H9 (cell line): ENCODE measurements at regions not wholly inside any gene's neighbourhood (a gene's known extent, or its start where the extent isn't known, plus 50 kb on each side); places are given as distances from the start of the nearest gene placed in this dataset.
A peak's percentile ranks its signal among the peaks of the same experiment; 100 is the strongest.
"Not testable (repeated sequence)": the region's sequence is repeated elsewhere in the genome, so short reads cannot be mapped to it uniquely, and the experiment has no call there.

Experiments
- DNase-seq: peaks from one replicate; pipeline ENCODE4 v3.0.0-alpha.2; 2017
- H2AFZ ChIP-seq: one replicate; pipeline ENCODE4 v1.6.1; 2013; ENCODE audit warnings: mild to moderate bottlenecking, low read length, control low read depth, moderate library complexity
- H2AK5ac ChIP-seq: 2 replicates; pipeline ENCODE4 v1.6.1; 2013; ENCODE audit warnings: low read length, control low read depth, mixed read lengths; ENCODE audit not compliant: insufficient read length
- H2BK120ac ChIP-seq: one replicate; pipeline ENCODE4 v1.6.1; 2013; ENCODE audit warnings: low read depth, mild to moderate bottlenecking, low read length, control low read depth, inconsistent platforms; ENCODE audit not compliant: poor library complexity, severe bottlenecking
- H2BK12ac ChIP-seq: 2 replicates; pipeline ENCODE4 v1.6.1; 2013; ENCODE audit warnings: low read length, control low read depth, mixed read lengths, low read depth; ENCODE audit not compliant: insufficient read length
- H2BK15ac ChIP-seq: 2 replicates; pipeline ENCODE4 v1.6.1; 2013; ENCODE audit warnings: low read depth, low read length, control low read depth
- H2BK20ac ChIP-seq: one replicate; pipeline ENCODE4 v1.6.1; 2013; ENCODE audit warnings: low read depth, mild to moderate bottlenecking, low read length, control low read depth, inconsistent platforms; ENCODE audit not compliant: poor library complexity, severe bottlenecking
- H2BK5ac ChIP-seq: 2 replicates; pipeline ENCODE4 v1.6.1; 2013; ENCODE audit warnings: low read length, control low read depth, mixed read lengths; ENCODE audit not compliant: insufficient read length
- H3K14ac ChIP-seq: 2 replicates; pipeline ENCODE4 v1.6.1; 2013; ENCODE audit warnings: low read length, control low read depth; ENCODE audit not compliant: insufficient read depth
- H3K18ac ChIP-seq: 2 replicates; pipeline ENCODE4 v1.6.1; 2013; ENCODE audit warnings: low read depth, mild to moderate bottlenecking, mixed read lengths, low read length, control low read depth; ENCODE audit not compliant: insufficient read length
- H3K23ac ChIP-seq: 2 replicates; pipeline ENCODE4 v1.6.1; 2013; ENCODE audit warnings: low read length, control low read depth, mixed read lengths, low read depth; ENCODE audit not compliant: insufficient read length
- H3K23me2 ChIP-seq: 2 replicates; pipeline ENCODE4 v1.6.1; 2013; ENCODE audit warnings: low read depth, mild to moderate bottlenecking, mixed read lengths, low read length, control low read depth; ENCODE audit not compliant: insufficient read length, poor library complexity, severe bottlenecking
- H3K27ac ChIP-seq: 2 replicates; pipeline ENCODE4 v1.5.1; 2013; ENCODE audit warnings: low read length, control low read depth, mixed read lengths, low read depth; ENCODE audit not compliant: insufficient read length
- H3K27me3 ChIP-seq: 2 replicates; pipeline ENCODE4 v1.6.1; 2013; ENCODE audit warnings: low read length, control low read depth, inconsistent platforms; ENCODE audit not compliant: insufficient read depth
- H3K4ac ChIP-seq: 2 replicates; pipeline ENCODE4 v1.6.1; 2013; ENCODE audit warnings: low read depth, mild to moderate bottlenecking, control low read depth, inconsistent platforms, low read length, moderate library complexity
- H3K4me1 ChIP-seq: 2 replicates; pipeline ENCODE4 v1.6.1; 2013; ENCODE audit warnings: low read length, control low read depth, inconsistent platforms; ENCODE audit not compliant: insufficient read depth
- H3K4me2 ChIP-seq: 2 replicates; pipeline ENCODE4 v1.6.1; 2013; ENCODE audit warnings: low read length, control low read depth, mixed read lengths; ENCODE audit not compliant: insufficient read length, insufficient read depth
- H3K56ac ChIP-seq: 2 replicates; pipeline ENCODE4 v1.6.1; 2013; ENCODE audit warnings: low read depth, mild to moderate bottlenecking, mixed read lengths, low read length, control low read depth; ENCODE audit not compliant: insufficient read length
- H3K79me1 ChIP-seq: 2 replicates; pipeline ENCODE4 v1.6.1; 2013; ENCODE audit warnings: low read depth, mild to moderate bottlenecking, moderate library complexity, low read length, control low read depth, inconsistent platforms; ENCODE audit not compliant: insufficient read depth, poor library complexity, severe bottlenecking
- H3K79me2 ChIP-seq: 2 replicates; pipeline ENCODE4 v1.6.1; 2013; ENCODE audit warnings: low read length, control low read depth, inconsistent platforms; ENCODE audit not compliant: insufficient read depth
- H3K9ac ChIP-seq: 2 replicates; pipeline ENCODE4 v1.6.1; 2013; ENCODE audit warnings: low read length, control low read depth, mixed read lengths; ENCODE audit not compliant: insufficient read length; ENCODE audit errors: extremely low read depth
- H3K9me3 ChIP-seq: one replicate; pipeline ENCODE4 v1.6.1; 2013; ENCODE audit warnings: low read depth, low read length, inconsistent platforms; ENCODE audit not compliant: control insufficient read depth
- H3T11ph ChIP-seq: one replicate; pipeline ENCODE4 v1.6.1; 2013; ENCODE audit warnings: mild to moderate bottlenecking, low read length, control low read depth, inconsistent platforms
- H4K20me1 ChIP-seq: one replicate; pipeline ENCODE4 v1.6.1; 2013; ENCODE audit not compliant: control insufficient read depth, insufficient read length, insufficient read depth
- H4K5ac ChIP-seq: 2 replicates; pipeline ENCODE4 v1.6.1; 2013; ENCODE audit warnings: low read depth, mild to moderate bottlenecking, mixed read lengths, low read length, control low read depth; ENCODE audit not compliant: insufficient read length
- H4K8ac ChIP-seq: replicated peaks from 2 replicates; pipeline ENCODE4 v1.6.1; 2013; ENCODE audit warnings: low read length, control low read depth, mixed read lengths, low read depth; ENCODE audit not compliant: insufficient read length
- H4K91ac ChIP-seq: 2 replicates; pipeline ENCODE4 v1.6.1; 2013; ENCODE audit warnings: low read depth, mild to moderate bottlenecking, moderate library complexity, mixed read lengths, low read length, control low read depth; ENCODE audit not compliant: insufficient read length
- H3K27ac Mint-ChIP-seq, 3 experiments: 2 replicates in 2 of 3; 3 replicates in 1 of 3; pipeline ENCODE4 v1.8.0; 2020 to 2021; ENCODE audit warnings: mixed read lengths in 3 of 3, mild to moderate bottlenecking in 1 of 3, moderate library complexity in 1 of 3
- H3K27me3 Mint-ChIP-seq: 2 replicates; pipeline ENCODE4 v1.8.0; 2021; ENCODE audit warnings: low read depth, mild to moderate bottlenecking, moderate library complexity, mixed read lengths
- H3K36me3 Mint-ChIP-seq, 3 experiments: 2 replicates in 2 of 3; 3 replicates in 1 of 3; pipeline ENCODE4 v1.8.0; 2020 to 2021; ENCODE audit warnings: low read depth in 3 of 3, mixed read lengths in 3 of 3; ENCODE audit not compliant: insufficient read depth in 1 of 3
- H3K4me1 Mint-ChIP-seq, 2 experiments: 2 replicates each; pipeline ENCODE4 v1.8.0; 2020; ENCODE audit warnings: mixed read lengths in 2 of 2
- H3K4me3 Mint-ChIP-seq, 2 experiments: 2 replicates in 1 of 2; 3 replicates in 1 of 2; pipeline ENCODE4 v1.8.0; 2020 to 2021; ENCODE audit warnings: mild to moderate bottlenecking in 2 of 2, mixed read lengths in 2 of 2, moderate library complexity in 1 of 2
- H3K9me3 Mint-ChIP-seq, 2 experiments: 2 replicates in 1 of 2; 3 replicates in 1 of 2; pipeline ENCODE4 v1.8.0; 2020; ENCODE audit warnings: mild to moderate bottlenecking in 2 of 2, mixed read lengths in 2 of 2, moderate library complexity in 1 of 2
- CTCF ChIP-seq: fragments of 200-600 bp; sonication (generic); conservative IDR thresholded peaks from 3 replicates; pipeline ENCODE4 v1.8.0; 2021; ENCODE audit warnings: antibody characterized with exemption, mild to moderate bottlenecking
- WGBS: extraction: QIAGEN DNeasy Blood & Tissue Kit; methylation state at CpG from one replicate; pipeline ENCODE4 v1.1.7; 2013; ENCODE audit warnings: missing lambda C conversion rate, low lambda C conversion rate, mixed read lengths; ENCODE audit not compliant: insufficient read length; ENCODE audit errors: extremely low coverage; 5-methylcytosine and 5-hydroxymethylcytosine counted together

DNA sequence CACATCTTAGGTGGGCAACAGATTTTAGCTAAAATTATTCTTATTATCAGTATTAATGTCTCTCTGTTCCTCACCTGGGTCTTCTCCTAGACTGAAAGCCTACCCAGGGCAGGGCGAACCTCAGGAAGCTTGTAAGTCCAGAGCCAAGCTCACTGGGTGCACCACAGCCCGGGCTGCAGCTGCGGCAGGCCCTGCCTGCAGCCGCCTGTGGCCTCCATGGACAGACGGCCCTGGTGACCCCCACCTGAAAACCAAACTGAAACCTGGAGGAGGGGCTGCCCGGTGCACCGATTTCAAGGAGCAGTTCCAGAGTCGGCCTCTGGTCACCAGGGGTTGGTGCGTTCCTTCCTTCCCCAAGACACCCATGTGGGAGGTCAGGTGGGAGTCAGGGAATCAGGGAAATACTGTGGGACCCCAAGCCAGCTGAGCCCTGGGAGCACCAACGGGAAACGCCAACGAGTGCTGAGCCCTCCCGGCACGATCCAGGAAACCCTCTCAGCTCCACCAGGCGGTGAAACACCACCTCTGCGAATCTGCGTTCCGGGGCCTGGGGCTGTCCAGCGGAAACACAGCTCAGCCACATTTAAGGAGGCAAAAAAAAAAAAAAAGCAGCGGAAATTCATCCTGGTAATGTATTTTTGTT lies 68.6 kb upstream of the PPP1R26 start:
- H3K4ac ChIP-seq = no peak overlapping the region
- H2BK12ac ChIP-seq = no peak overlapping the region
- no peak overlapping the region for H2BK120ac ChIP-seq
- no peaks in the 10 kb centered on the region for H3K23me2 ChIP-seq
- H3K4me1 Mint-ChIP-seq = peaks cover 2 to 3% of the 10 kb centered on the region in 2 experiments; a peak in 1 of 4 replicates
- no peak overlapping the region for H4K5ac ChIP-seq
- H3K36me3 Mint-ChIP-seq = no peaks in the 10 kb centered on the region; a peak in 1 of 7 replicates
- peaks cover 8% of the 10 kb centered on the region for H3K27me3 Mint-ChIP-seq
- peaks cover 4 to 6% of the 10 kb centered on the region in 2 experiments; a peak in 1 of 5 replicates for H3K9me3 Mint-ChIP-seq
- no peaks in the 10 kb centered on the region for H3K79me2 ChIP-seq
- H4K20me1 ChIP-seq = no peaks in the 10 kb centered on the region
- H3K18ac ChIP-seq = no peak overlapping the region
- no peak overlapping the region for H3K27ac Mint-ChIP-seq
- no peak overlapping the region for H3K9ac ChIP-seq
- H2AK5ac ChIP-seq = no peak overlapping the region
- H3K4me1 ChIP-seq = no peaks in the 10 kb centered on the region
- H4K8ac ChIP-seq = no peak overlapping the region
- H3K56ac ChIP-seq = no peak overlapping the region
- no peak overlapping the region for H3K23ac ChIP-seq
- H3T11ph ChIP-seq = no peak overlapping the region
- no peak overlapping the region for H4K91ac ChIP-seq
- no peak overlapping the region; the same call in 1 of the 2 replicates for H2BK15ac ChIP-seq
- no CpG with 5 or more reads among the region's 20 CpGs for WGBS
- no peak overlapping the region for H2BK5ac ChIP-seq
- H3K14ac ChIP-seq = no peak overlapping the region
- no peak overlapping the region for H3K4me2 ChIP-seq
- H2AFZ ChIP-seq = no peak overlapping the region
- no peaks in the 10 kb centered on the region for H3K79me1 ChIP-seq
- no peak overlapping the region for H3K27ac ChIP-seq
- no peak overlapping the region for H2BK20ac ChIP-seq
- no peak overlapping the region for H3K4me3 Mint-ChIP-seq
- no peaks in the 10 kb centered on the region for H3K27me3 ChIP-seq
- TF ChIP-seq CTCF = peak; percentile 38; the same call in 2 of the 3 replicates
- peak; percentile 56 for DNase-seq
- H3K9me3 ChIP-seq = no peaks in the 10 kb centered on the region

DNA sequence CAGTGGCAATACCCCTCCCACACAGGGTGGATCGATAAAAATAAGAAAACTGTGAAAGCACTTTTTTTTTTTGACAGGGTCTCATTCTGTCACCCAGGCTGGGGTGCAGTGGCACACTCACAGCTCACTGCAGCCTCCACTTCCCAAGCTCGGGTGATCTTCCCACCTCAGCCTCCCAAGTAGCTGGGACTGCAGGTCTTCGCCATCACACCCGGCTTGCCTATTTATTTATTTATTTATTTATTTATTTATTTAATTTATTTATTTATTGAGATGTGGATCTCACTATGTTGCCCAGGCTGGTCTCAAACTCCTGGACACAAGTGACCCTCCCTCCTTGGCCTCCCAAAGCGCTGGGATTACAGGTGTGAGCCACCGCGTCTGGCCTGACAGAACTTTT lies 68.0 kb upstream of the PPP1R26 start:
- not testable (repeated sequence) for H2BK20ac ChIP-seq, H3K4me3 Mint-ChIP-seq, H4K91ac ChIP-seq, H3K9me3 ChIP-seq, H3K4me2 ChIP-seq, H4K20me1 ChIP-seq, H2BK5ac ChIP-seq, H3K56ac ChIP-seq, H3K36me3 Mint-ChIP-seq, H4K8ac ChIP-seq, H3K14ac ChIP-seq, H3K27me3 ChIP-seq, H3K79me2 ChIP-seq, H3K4me1 ChIP-seq, H3T11ph ChIP-seq, DNase-seq, H3K27ac Mint-ChIP-seq, H2AK5ac ChIP-seq, H3K27me3 Mint-ChIP-seq, H3K79me1 ChIP-seq, H3K27ac ChIP-seq, H3K23me2 ChIP-seq, H2BK12ac ChIP-seq, H3K9ac ChIP-seq, H3K9me3 Mint-ChIP-seq, H2AFZ ChIP-seq, H3K4ac ChIP-seq, H4K5ac ChIP-seq, H3K4me1 Mint-ChIP-seq, H3K18ac ChIP-seq, H2BK15ac ChIP-seq, H2BK120ac ChIP-seq, H3K23ac ChIP-seq
- WGBS = no CpG with 5 or more reads among the region's 7 CpGs
